Stomach (tissue), 8 donors: ENCODE measurements at regions not wholly inside any gene's neighbourhood (a gene's known extent, or its start where the extent isn't known, plus 50 kb on each side); places are given as distances from the start of the nearest gene placed in this dataset.

Experiments used
- DNase-seq, 2 donors: peaks; one replicate each; pipeline versions ENCODE4 v3.0.0 to v3.0.0-alpha.2; 2013 to 2019
- H3K27ac ChIP-seq, 5 donors: fragments of 200-600 bp in 4 of 5; sonication (generic) in 4 of 5; one replicate each; pipeline ENCODE4 v1.5.1; 2013 to 2019; ENCODE audit warnings: mild to moderate bottlenecking in 1 of 5, moderate library complexity in 1 of 5
- H3K27me3 ChIP-seq, 3 donors: fragments of 200-600 bp; sonication (generic); one replicate each; pipeline ENCODE4 v1.5.1; 2017 to 2019; ENCODE audit warnings: mixed run types in 1 of 3
- H3K36me3 ChIP-seq, 4 donors: fragments of 200-600 bp; sonication (generic); 1 replicate in 3 of 4; 2 replicates in 1 of 4; pipeline ENCODE4 v1.5.1; 2016 to 2019
- H3K4me1 ChIP-seq, 4 donors: fragments of 200-600 bp; sonication (generic); one replicate each; pipeline ENCODE4 v1.5.1; 2016 to 2019
- H3K4me3 ChIP-seq, 4 donors: fragments of 200-600 bp; sonication (generic) in 3 of 4; one replicate each; pipeline ENCODE4 v1.5.1; 2016 to 2019; ENCODE audit warnings: mild to moderate bottlenecking in 1 of 4
- H3K9me3 ChIP-seq, 4 donors: fragments of 200-600 bp; sonication (generic); one replicate each; pipeline ENCODE4 v1.5.1; 2016 to 2019
- EP300 ChIP-seq: sonication (generic); formaldehyde crosslinking; IDR thresholded peaks from one replicate; pipeline ENCODE4 v1.6.1; 2017; ENCODE audit warnings: antibody characterized with exemption
- POLR2A ChIP-seq, 4 donors: fragments of 450-650 bp; IDR thresholded peaks; one replicate each; pipeline ENCODE4 v1.6.1; 2016; ENCODE audit warnings: antibody characterized with exemption in 4 of 4, control low read depth in 2 of 4, mild to moderate bottlenecking in 1 of 4, moderate library complexity in 1 of 4
- POLR2AphosphoS5 ChIP-seq, 3 donors: sonication (generic); formaldehyde crosslinking; IDR thresholded peaks; one replicate each; pipeline ENCODE4 v1.6.1; 2016; ENCODE audit warnings: antibody characterized with exemption in 3 of 3
- WGBS, 5 donors: extraction: QIAGEN DNeasy Blood & Tissue Kit in 3 of 5; methylation state at CpG; one replicate each; pipeline versions ENCODE4 v1.1.5 to v1.1.7; 2013 to 2018; 5-methylcytosine and 5-hydroxymethylcytosine counted together
- intact Hi-C: fragments of 100-400 bp; cut with DNase I; formaldehyde crosslinking; loops from one replicate; pipeline ENCODE4 v1.15.1; 2023; ENCODE audit warnings: low total_unique reads
- TF ChIP-seq, protein P1 (sequence below), 7 experiments: fragments of 450-650 bp in 4 of 7; fragments of 200-600 bp in 3 of 7; sonication (generic) in 3 of 7; IDR thresholded peaks; one replicate each; pipeline ENCODE4 v1.5.1; 2016 to 2019; ENCODE audit warnings: antibody characterized with exemption in 7 of 7, control low read depth in 2 of 7, mild to moderate bottlenecking in 1 of 7
- donor health status: healthy with polysubstance abuse.
- donor health status: Bipolar disorder and iron deficiency.
- donor health status: healthy.

- Histone ChIP-seq H3K4me1 (no peaks in the 10 kb centered on the region), H3K4me3 (no peak overlapping the region), H3K36me3 (no peaks in the 10 kb centered on the region), H3K27me3 (no peaks in the 10 kb centered on the region), H3K9me3 (peaks cover 0 to 8% (median 0%) of the 10 kb centered on the region in 4 donors), H3K27ac (no peak overlapping the region)
- intact Hi-C loops, result no loop called here
- 87 to 94% (median 93%) methylated on average over 7 of the region's 7 CpGs for WGBS, 5 donors
- DNase-seq, result no peak
- no peak for TF ChIP-seq POLR2AphosphoS5 (IDR thresholded peaks at IDR 0.05)
- TF ChIP-seq POLR2A (IDR thresholded peaks at IDR 0.05), result no peak
- no peak for TF ChIP-seq EP300
- TF ChIP-seq, protein P1, sequence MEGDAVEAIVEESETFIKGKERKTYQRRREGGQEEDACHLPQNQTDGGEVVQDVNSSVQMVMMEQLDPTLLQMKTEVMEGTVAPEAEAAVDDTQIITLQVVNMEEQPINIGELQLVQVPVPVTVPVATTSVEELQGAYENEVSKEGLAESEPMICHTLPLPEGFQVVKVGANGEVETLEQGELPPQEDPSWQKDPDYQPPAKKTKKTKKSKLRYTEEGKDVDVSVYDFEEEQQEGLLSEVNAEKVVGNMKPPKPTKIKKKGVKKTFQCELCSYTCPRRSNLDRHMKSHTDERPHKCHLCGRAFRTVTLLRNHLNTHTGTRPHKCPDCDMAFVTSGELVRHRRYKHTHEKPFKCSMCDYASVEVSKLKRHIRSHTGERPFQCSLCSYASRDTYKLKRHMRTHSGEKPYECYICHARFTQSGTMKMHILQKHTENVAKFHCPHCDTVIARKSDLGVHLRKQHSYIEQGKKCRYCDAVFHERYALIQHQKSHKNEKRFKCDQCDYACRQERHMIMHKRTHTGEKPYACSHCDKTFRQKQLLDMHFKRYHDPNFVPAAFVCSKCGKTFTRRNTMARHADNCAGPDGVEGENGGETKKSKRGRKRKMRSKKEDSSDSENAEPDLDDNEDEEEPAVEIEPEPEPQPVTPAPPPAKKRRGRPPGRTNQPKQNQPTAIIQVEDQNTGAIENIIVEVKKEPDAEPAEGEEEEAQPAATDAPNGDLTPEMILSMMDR (IDR thresholded peaks at IDR 0.05), result no peak
Measured at GRCh38 chr2:11914455-11914854, 168.0 kb downstream of the LPIN1 start.

GRCh38 chr2:11915650-11916049 lies 169.2 kb downstream of the LPIN1 start:
- no peak for TF ChIP-seq EP300
- TF ChIP-seq POLR2A (IDR thresholded peaks at IDR 0.05), result no peak
- TF ChIP-seq POLR2AphosphoS5 (IDR thresholded peaks at IDR 0.05), result no peak
- TF ChIP-seq, protein P1 (IDR thresholded peaks at IDR 0.05), result no peak
- no peak overlapping the region for H3K27ac ChIP-seq
- peaks cover 0 to 8% (median 0%) of the 10 kb centered on the region in 4 donors for H3K9me3 ChIP-seq
- no peak overlapping the region for H3K4me3 ChIP-seq
- DNase-seq, result no peak
- H3K36me3 ChIP-seq, result no peaks in the 10 kb centered on the region
- H3K4me1 ChIP-seq, result no peaks in the 10 kb centered on the region
- no peaks in the 10 kb centered on the region for H3K27me3 ChIP-seq
- 78 to 88% (median 81%) methylated on average over 4 of the region's 4 CpGs for WGBS, 5 donors
- intact Hi-C loops, result no loop called here

DNA sequence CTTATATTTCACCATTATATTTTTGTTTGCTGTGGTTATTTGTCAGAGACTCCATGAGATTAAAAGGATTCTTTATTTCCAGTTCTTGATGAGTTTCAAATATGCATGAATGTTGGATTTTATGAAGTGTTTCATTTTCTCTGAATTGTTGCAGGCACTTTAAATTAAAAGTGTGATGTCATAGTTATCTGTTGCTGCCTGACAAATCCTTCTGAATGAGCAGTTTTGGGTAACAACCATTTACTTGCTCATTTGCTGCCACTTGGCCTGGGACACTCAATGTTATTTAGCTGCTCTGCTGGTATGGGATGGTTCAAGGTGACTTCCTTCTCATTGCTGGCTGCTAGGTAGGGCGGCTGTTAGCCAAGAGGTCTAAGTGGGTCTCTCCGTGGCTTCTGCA lies 173.5 kb downstream of the LPIN1 start:
- DNase-seq, result no peak
- 85 to 97% (median 92%) methylated on average over 2 of the region's 2 CpGs for WGBS, 5 donors
- TF ChIP-seq POLR2AphosphoS5 (IDR thresholded peaks at IDR 0.05) (no peak), EP300 (no peak), POLR2A (IDR thresholded peaks at IDR 0.05) (no peak)
- TF ChIP-seq, protein P1 (IDR thresholded peaks at IDR 0.05), result no peak
- no peak overlapping the region for H3K4me3 ChIP-seq
- H3K36me3 ChIP-seq, result no peaks in the 10 kb centered on the region
- H3K27me3 ChIP-seq, result no peaks in the 10 kb centered on the region
- intact Hi-C loops, result no loop called here
- no peak overlapping the region for H3K27ac ChIP-seq
- no peaks in the 10 kb centered on the region for H3K9me3 ChIP-seq
- no peaks in the 10 kb centered on the region for H3K4me1 ChIP-seq

DNA sequence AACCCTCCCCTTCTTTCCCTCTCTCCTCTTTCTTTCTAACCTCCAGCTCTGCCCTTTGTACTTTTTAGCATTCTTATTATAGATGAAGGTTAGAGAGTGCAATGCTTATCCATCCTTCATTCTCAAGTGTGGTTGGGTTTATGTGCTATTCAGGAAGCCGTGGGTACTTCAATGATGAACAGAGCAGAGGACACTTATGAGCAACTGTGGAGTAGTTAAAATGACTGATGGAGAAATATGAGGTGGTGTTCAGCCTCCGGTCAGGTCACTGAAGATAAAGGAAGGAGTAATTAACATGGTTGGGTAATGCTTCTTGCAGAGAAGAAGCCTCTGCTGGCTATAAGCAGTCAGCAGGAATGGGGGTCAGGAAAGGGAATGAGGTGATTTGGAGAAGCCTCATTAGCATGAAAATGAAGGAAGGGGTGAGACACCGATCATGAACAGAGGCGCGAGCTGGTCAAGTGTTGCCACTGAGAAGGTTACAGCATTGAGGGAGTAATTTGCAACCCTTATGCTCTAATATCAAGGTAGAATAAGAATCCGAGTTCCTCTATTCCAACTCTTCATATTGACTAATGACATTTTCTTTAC lies 174.7 kb downstream of the LPIN1 start:
- H3K36me3 ChIP-seq, result no peaks in the 10 kb centered on the region
- intact Hi-C loops, result no loop called here
- no peak overlapping the region for H3K27ac ChIP-seq
- peaks cover 0 to 5% (median 0%) of the 10 kb centered on the region in 4 donors for H3K4me1 ChIP-seq
- no peak overlapping the region for H3K4me3 ChIP-seq
- H3K9me3 ChIP-seq, result no peaks in the 10 kb centered on the region
- H3K27me3 ChIP-seq, result no peaks in the 10 kb centered on the region
- DNase-seq, result no peak
- no peak for TF ChIP-seq POLR2A (IDR thresholded peaks at IDR 0.05)
- TF ChIP-seq EP300, result no peak
- TF ChIP-seq POLR2AphosphoS5 (IDR thresholded peaks at IDR 0.05), result no peak
- TF ChIP-seq, protein P1 (IDR thresholded peaks at IDR 0.05), result no peak
- WGBS, 5 donors, result 79 to 90% (median 84%) methylated on average over 6 of the region's 6 CpGs
